Activated CD4-positive, alpha-beta T cell treated with anti-CD3 and anti-CD28 coated beads, Interleukin-2, amount 10 ng/mL, durations not matched to agents 7 days and 5 days (primary cell): ENCODE measurements at regions not wholly inside any gene's neighbourhood (a gene's known extent, or its start where the extent isn't known, plus 50 kb on each side); places are given as distances from the start of the nearest gene placed in this dataset.

Source experiments
- CTCF ChIA-PET: fragments of 350-600 bp; sonication (Branson Sonifier 250); formaldehyde crosslinking; loops from one replicate; lab custom pipeline; 2021; ENCODE audit warnings: antibody characterized with exemption; lab: Charles Lee
- POLR2A ChIA-PET: fragments of 350-600 bp; sonication (Branson Sonifier 250); formaldehyde crosslinking; loops from one replicate; lab custom pipeline; 2021; ENCODE audit warnings: antibody characterized with exemption; lab: Charles Lee
- DNase-seq: peaks from one replicate; pipeline ENCODE4 v3.0.0-alpha.2; 2020
- H3K27ac Mint-ChIP-seq: one replicate; pipeline ENCODE4 v1.8.0; 2021; ENCODE audit warnings: mild to moderate bottlenecking, moderate library complexity, mixed read lengths
- H3K27me3 Mint-ChIP-seq: one replicate; pipeline ENCODE4 v1.8.0; 2021; ENCODE audit warnings: mixed read lengths
- H3K36me3 Mint-ChIP-seq: one replicate; pipeline ENCODE4 v1.8.0; 2021; ENCODE audit warnings: low read depth, mixed read lengths
- H3K4me1 Mint-ChIP-seq: one replicate; pipeline ENCODE4 v1.8.0; 2021; ENCODE audit warnings: mixed read lengths
- H3K4me3 Mint-ChIP-seq: one replicate; pipeline ENCODE4 v1.8.0; 2021; ENCODE audit warnings: mild to moderate bottlenecking, moderate library complexity, mixed read lengths
- H3K9me3 Mint-ChIP-seq: one replicate; pipeline ENCODE4 v1.8.0; 2021; ENCODE audit warnings: mixed read lengths

DNA sequence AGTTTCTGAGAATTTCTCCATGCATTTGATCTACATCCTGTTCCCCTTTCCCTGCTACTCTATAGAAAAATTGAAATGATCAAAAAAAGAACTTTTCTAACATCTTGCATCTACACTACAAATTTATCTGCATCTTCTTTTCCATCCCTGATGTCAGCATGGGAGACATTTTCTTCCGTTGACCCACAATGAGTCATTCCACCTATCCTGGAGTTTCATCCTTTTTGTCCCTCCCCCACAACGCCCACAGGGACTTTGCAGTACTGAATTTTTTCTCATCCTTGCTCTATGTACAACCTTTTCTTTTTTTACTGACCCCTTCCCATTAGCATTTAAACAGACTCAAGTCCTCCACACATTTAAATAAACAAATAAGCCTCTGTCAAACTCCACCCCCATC is 112.2 kb upstream of the MROH9 start:
- Mint-ChIP-seq H3K9me3 (no peaks in the 10 kb centered on the region), H3K27ac (no peak overlapping the region), H3K4me3 (no peak overlapping the region), H3K27me3 (no peaks in the 10 kb centered on the region), H3K4me1 (no peaks in the 10 kb centered on the region), H3K36me3 (no peaks in the 10 kb centered on the region)
- ChIA-PET POLR2A (no interaction called here), CTCF (no interaction called here)
- no peak for DNase-seq

DNA sequence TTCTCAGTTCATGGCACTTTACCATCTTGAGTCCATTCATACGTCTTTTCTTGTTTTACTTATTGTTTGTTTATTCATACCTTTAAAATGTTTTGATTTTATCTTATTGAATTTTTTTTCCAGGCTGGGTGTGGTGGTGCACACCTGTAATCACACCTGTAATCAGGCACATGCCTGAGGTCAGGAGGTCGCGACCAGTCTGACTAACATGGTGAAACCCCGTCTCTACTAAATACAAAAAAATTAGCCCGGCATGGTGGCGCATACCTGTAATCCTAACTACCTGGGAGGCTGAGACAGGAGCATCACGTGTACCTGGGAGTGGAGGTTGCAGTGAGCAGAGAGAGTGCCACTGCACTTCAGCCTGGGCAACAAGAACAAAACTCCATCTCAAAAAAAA is 104.1 kb upstream of the MROH9 start:
- no peak overlapping the region for H3K27ac Mint-ChIP-seq
- no peaks in the 10 kb centered on the region for H3K27me3 Mint-ChIP-seq
- CTCF ChIA-PET = no interaction called here
- POLR2A ChIA-PET = no interaction called here
- H3K9me3 Mint-ChIP-seq = no peaks in the 10 kb centered on the region
- no peaks in the 10 kb centered on the region for H3K4me1 Mint-ChIP-seq
- H3K4me3 Mint-ChIP-seq = no peak overlapping the region
- H3K36me3 Mint-ChIP-seq = no peaks in the 10 kb centered on the region
- DNase-seq = no peak

DNA sequence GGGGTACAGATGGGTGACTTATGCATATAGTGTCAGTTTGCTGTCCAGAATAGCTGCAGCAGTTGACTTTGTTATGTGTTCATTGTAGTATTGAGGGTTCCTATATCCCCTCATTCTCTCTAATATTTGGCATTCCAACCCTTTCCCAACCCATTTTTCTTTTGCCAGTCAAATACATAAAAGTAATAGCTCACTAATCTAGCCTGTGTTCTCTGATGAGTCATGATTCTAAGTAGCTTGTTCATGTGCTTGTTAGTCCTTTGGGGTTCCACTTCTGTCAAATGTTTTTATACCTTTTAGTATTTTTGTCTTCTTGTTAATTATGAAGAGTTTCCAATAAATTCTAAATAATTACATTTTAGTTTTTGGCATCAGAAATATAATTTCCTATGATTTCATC is 99.2 kb upstream of the MROH9 start:
- no peak overlapping the region for H3K27ac Mint-ChIP-seq
- no peaks in the 10 kb centered on the region for H3K9me3 Mint-ChIP-seq
- ChIA-PET POLR2A (no interaction called here), CTCF (no interaction called here)
- H3K36me3 Mint-ChIP-seq = no peaks in the 10 kb centered on the region
- H3K27me3 Mint-ChIP-seq = no peaks in the 10 kb centered on the region
- H3K4me1 Mint-ChIP-seq = no peaks in the 10 kb centered on the region
- no peak for DNase-seq
- H3K4me3 Mint-ChIP-seq = no peak overlapping the region

DNA sequence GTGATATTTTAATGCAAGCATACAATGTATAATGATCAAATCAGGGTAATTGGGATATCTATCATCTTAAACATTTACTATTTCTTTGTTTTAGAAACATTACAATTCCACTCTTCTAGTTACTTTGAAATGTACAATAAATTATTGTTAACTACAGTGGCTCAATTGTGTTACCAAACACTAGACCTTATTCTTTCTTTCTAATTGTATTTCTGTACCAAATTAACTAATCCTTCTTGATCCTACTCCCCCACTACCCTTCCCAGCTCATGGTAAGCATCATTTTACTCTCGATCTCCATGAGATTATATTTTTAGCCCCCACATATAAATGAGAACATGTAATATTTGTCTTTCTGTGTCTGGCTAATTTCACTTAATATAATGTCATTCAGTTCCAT is 95.0 kb upstream of the MROH9 start:
- ChIA-PET CTCF (no interaction called here), POLR2A (no interaction called here)
- Mint-ChIP-seq H3K27ac (no peak overlapping the region), H3K27me3 (no peaks in the 10 kb centered on the region), H3K36me3 (no peaks in the 10 kb centered on the region), H3K4me3 (no peak overlapping the region), H3K9me3 (no peaks in the 10 kb centered on the region), H3K4me1 (no peaks in the 10 kb centered on the region)
- no peak for DNase-seq

- DNase-seq = no peak
- no peaks in the 10 kb centered on the region for H3K4me1 Mint-ChIP-seq
- H3K27me3 Mint-ChIP-seq = peaks cover 11% of the 10 kb centered on the region
- POLR2A ChIA-PET = no interaction called here
- no peaks in the 10 kb centered on the region for H3K9me3 Mint-ChIP-seq
- H3K27ac Mint-ChIP-seq = no peak overlapping the region
- CTCF ChIA-PET = no interaction called here
- H3K4me3 Mint-ChIP-seq = no peak overlapping the region
- H3K36me3 Mint-ChIP-seq = no peaks in the 10 kb centered on the region
Measured at GRCh38 chr1:170853302-170853701, 82.0 kb upstream of the MROH9 start.

- POLR2A ChIA-PET = no interaction called here
- CTCF ChIA-PET = no interaction called here
- peaks cover 11% of the 10 kb centered on the region for H3K27me3 Mint-ChIP-seq
- H3K4me3 Mint-ChIP-seq = no peak overlapping the region
- H3K36me3 Mint-ChIP-seq = no peaks in the 10 kb centered on the region
- no peaks in the 10 kb centered on the region for H3K4me1 Mint-ChIP-seq
- DNase-seq = no peak
- H3K27ac Mint-ChIP-seq = no peak overlapping the region
- H3K9me3 Mint-ChIP-seq = no peaks in the 10 kb centered on the region
Measured at GRCh38 chr1:170853867-170854266, 81.5 kb upstream of the MROH9 start.

GRCh38 chr1:170854677-170855076 is 80.7 kb upstream of the MROH9 start:
- POLR2A ChIA-PET = no interaction called here
- no peak for DNase-seq
- Mint-ChIP-seq H3K4me1 (no peaks in the 10 kb centered on the region), H3K4me3 (no peak overlapping the region), H3K27me3 (peaks cover 11% of the 10 kb centered on the region), H3K36me3 (no peaks in the 10 kb centered on the region), H3K9me3 (no peaks in the 10 kb centered on the region), H3K27ac (no peak overlapping the region)
- CTCF ChIA-PET = no interaction called here

DNA sequence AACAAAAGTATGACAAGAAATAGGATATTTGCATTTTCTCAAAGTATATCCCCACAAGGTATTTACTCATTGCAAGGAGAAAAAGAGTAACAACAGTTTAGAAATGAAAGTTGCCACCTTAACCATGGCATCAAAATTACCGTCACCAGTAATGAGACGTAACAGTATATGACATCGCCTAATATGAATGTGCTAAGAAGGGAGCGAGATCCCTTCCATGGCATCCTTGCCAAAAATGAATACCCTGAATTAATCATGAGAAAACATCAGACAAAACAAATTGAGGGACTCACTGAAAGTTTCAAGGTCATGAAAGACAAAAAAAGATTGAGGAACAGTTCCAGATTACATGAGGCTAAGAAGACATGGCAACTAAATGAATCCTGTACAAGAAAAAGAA is 78.9 kb upstream of the MROH9 start:
- ChIA-PET CTCF (no interaction called here), POLR2A (no interaction called here)
- no peaks in the 10 kb centered on the region for H3K36me3 Mint-ChIP-seq
- no peak overlapping the region for H3K27ac Mint-ChIP-seq
- H3K9me3 Mint-ChIP-seq = no peaks in the 10 kb centered on the region
- no peaks in the 10 kb centered on the region for H3K4me1 Mint-ChIP-seq
- no peak overlapping the region for H3K4me3 Mint-ChIP-seq
- peaks cover 7% of the 10 kb centered on the region for H3K27me3 Mint-ChIP-seq
- DNase-seq = no peak

DNA sequence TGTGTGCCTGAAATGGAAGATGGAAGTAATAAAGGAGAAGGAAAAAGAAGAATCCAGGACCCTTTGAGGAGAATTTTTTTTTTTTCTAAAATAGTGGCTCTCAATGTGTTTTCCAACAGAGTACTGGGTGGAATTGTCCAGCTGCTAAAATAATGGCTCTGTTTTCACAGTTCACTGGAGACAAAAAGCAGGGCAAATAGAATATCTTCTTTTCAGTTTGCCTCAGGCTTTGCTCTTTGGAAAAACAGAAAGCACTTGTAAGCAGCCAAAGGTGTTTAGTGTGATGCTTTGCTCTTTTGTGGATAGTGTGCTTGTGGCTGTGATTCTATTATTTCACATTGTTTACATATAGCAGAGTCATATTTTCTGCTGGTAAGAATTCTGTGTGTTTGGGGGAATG is 77.4 kb upstream of the MROH9 start:
- no peak for DNase-seq
- Mint-ChIP-seq H3K27ac (no peak overlapping the region), H3K27me3 (peaks cover 7% of the 10 kb centered on the region), H3K36me3 (no peaks in the 10 kb centered on the region), H3K4me1 (no peaks in the 10 kb centered on the region), H3K4me3 (no peak overlapping the region), H3K9me3 (no peaks in the 10 kb centered on the region)
- ChIA-PET CTCF (no interaction called here), POLR2A (no interaction called here)

DNA sequence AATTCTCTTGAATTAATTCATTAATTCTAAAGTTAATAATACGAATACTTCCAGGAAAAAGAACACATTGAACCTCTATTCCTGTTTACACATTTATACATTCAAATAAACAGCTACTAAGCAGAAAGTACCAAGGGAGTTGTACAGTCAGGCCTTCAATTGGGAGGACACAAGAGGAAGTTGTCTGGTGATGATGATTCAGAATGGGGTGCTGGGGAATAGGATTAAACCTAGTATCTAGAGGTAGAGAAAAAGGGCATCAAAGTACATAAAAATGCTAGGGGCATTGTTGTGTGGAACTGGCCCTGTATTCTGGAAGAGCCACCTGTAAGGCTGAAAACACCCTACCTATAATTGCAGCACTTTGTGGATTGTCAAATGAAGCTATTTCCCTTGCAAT is 71.7 kb upstream of the MROH9 start:
- no peak for DNase-seq
- Mint-ChIP-seq H3K27me3 (no peaks in the 10 kb centered on the region), H3K4me1 (no peaks in the 10 kb centered on the region), H3K9me3 (no peaks in the 10 kb centered on the region), H3K4me3 (no peak overlapping the region), H3K36me3 (no peaks in the 10 kb centered on the region), H3K27ac (no peak overlapping the region)
- ChIA-PET POLR2A (no interaction called here), CTCF (no interaction called here)

DNA sequence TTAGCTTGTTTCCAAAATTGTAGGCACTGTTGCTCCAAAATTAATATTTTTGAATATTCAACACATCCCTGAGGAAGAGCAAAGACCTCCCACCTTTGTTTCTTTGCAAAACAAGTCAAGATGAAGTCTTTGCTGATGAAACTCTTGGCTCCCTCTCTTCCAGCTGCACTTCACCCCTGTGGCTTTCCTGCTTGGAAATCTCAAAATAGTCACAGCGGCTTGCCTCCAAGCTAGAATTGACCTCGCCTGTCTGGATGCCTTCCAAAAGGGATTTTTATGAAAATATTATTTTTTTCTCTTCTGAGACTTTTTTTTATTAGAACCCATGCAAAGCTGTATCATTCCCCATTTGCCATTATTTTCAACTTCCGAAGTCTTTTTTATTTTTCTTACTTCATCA is 71.1 kb upstream of the MROH9 start:
- POLR2A ChIA-PET = no interaction called here
- no peaks in the 10 kb centered on the region for H3K4me1 Mint-ChIP-seq
- DNase-seq = no peak
- H3K9me3 Mint-ChIP-seq = no peaks in the 10 kb centered on the region
- H3K4me3 Mint-ChIP-seq = no peak overlapping the region
- no peaks in the 10 kb centered on the region for H3K36me3 Mint-ChIP-seq
- H3K27ac Mint-ChIP-seq = no peak overlapping the region
- H3K27me3 Mint-ChIP-seq = no peaks in the 10 kb centered on the region
- CTCF ChIA-PET = no interaction called here

- POLR2A ChIA-PET = no interaction called here
- no peak for DNase-seq
- CTCF ChIA-PET = no interaction called here
- no peaks in the 10 kb centered on the region for H3K36me3 Mint-ChIP-seq
- no peaks in the 10 kb centered on the region for H3K27me3 Mint-ChIP-seq
- H3K4me1 Mint-ChIP-seq = no peaks in the 10 kb centered on the region
- no peaks in the 10 kb centered on the region for H3K9me3 Mint-ChIP-seq
- H3K27ac Mint-ChIP-seq = no peak overlapping the region
- no peak overlapping the region for H3K4me3 Mint-ChIP-seq
Measured at GRCh38 chr1:170864876-170865538, 70.3 kb upstream of the MROH9 start.

GRCh38 chr1:170866646-170867045 is 68.7 kb upstream of the MROH9 start:
- CTCF ChIA-PET = no interaction called here
- H3K36me3 Mint-ChIP-seq = no peaks in the 10 kb centered on the region
- H3K27ac Mint-ChIP-seq = no peak overlapping the region

GRCh38 chr1:170871868-170872267 is 63.5 kb upstream of the MROH9 start:
- no peaks in the 10 kb centered on the region for H3K9me3 Mint-ChIP-seq
- ChIA-PET POLR2A (no interaction called here), CTCF (no interaction called here)
- no peaks in the 10 kb centered on the region for H3K4me1 Mint-ChIP-seq
- H3K27me3 Mint-ChIP-seq = no peaks in the 10 kb centered on the region
- DNase-seq = no peak
- no peak overlapping the region for H3K4me3 Mint-ChIP-seq
- no peaks in the 10 kb centered on the region for H3K36me3 Mint-ChIP-seq
- no peak overlapping the region for H3K27ac Mint-ChIP-seq

More at GRCh38 chr1:170866646-170867045, 68.7 kb upstream of the MROH9 start:
- DNase-seq = no peak
- no peaks in the 10 kb centered on the region for H3K4me1 Mint-ChIP-seq
- no peak overlapping the region for H3K4me3 Mint-ChIP-seq
- H3K9me3 Mint-ChIP-seq = no peaks in the 10 kb centered on the region
- no peaks in the 10 kb centered on the region for H3K27me3 Mint-ChIP-seq
- POLR2A ChIA-PET = no interaction called here
